SK-N-SH treated with all-trans-retinoic acid at 6 μM for 48 hours (cell line): ENCODE measurements at regions not wholly inside any gene's neighbourhood (a gene's known extent, or its start where the extent isn't known, plus 50 kb on each side); places are given as distances from the start of the nearest gene placed in this dataset.

Experiments
- ATAC-seq: fragments of 200-7000 bp; cut with Tn5 transposase; 3 replicates; pipeline ENCODE4 v1.9.1; 2020; ENCODE audit warnings: mild to moderate bottlenecking, moderate library complexity
- ARNTL ChIP-seq: fragments of 450-650 bp; formaldehyde crosslinking; IDR thresholded peaks from 2 replicates; pipeline ENCODE4 v1.5.0; 2020; ENCODE audit warnings: low read depth, mild to moderate bottlenecking, moderate library complexity, borderline replicate concordance
- BACH2 ChIP-seq: fragments of 250-450 bp; sonication (Bioruptor Pico); IDR thresholded peaks from 2 replicates; pipeline ENCODE4 v1.9.0; 2021; ENCODE audit warnings: mild to moderate bottlenecking, borderline replicate concordance
- CSDC2 ChIP-seq: fragments of 250-450 bp; sonication (Bioruptor Pico); IDR thresholded peaks from 2 replicates; pipeline ENCODE4 v1.5.0; 2020; ENCODE audit warnings: mild to moderate bottlenecking, moderate library complexity
- ESRRG ChIP-seq: fragments of 250-450 bp; sonication (Bioruptor Pico); IDR thresholded peaks from 2 replicates; pipeline ENCODE4 v1.6.1; 2021; ENCODE audit warnings: mild to moderate bottlenecking
- GLIS3 ChIP-seq: fragments of 250-450 bp; sonication (Bioruptor Pico); IDR thresholded peaks from 2 replicates; pipeline ENCODE4 v1.5.0; 2020; ENCODE audit warnings: mild to moderate bottlenecking, moderate library complexity
- ISL1 ChIP-seq: fragments of 250-450 bp; sonication (Bioruptor Pico); IDR thresholded peaks from 2 replicates; pipeline ENCODE4 v2.1.2; 2022; ENCODE audit warnings: mild to moderate bottlenecking, moderate library complexity
- OSR1 ChIP-seq: fragments of 250-450 bp; sonication (Bioruptor Pico); IDR thresholded peaks from 2 replicates; pipeline ENCODE4 v1.8.0; 2022; ENCODE audit warnings: moderate library complexity, mild to moderate bottlenecking, inconsistent platforms
- PPARA ChIP-seq: fragments of 250-450 bp; sonication (Bioruptor Pico); IDR thresholded peaks from 2 replicates; pipeline ENCODE4 v1.5.0; 2020; ENCODE audit warnings: mild to moderate bottlenecking, borderline replicate concordance
- RARB ChIP-seq: fragments of 250-450 bp; sonication (Bioruptor Pico); IDR thresholded peaks from 2 replicates; pipeline ENCODE4 v1.8.0; 2021; ENCODE audit warnings: mild to moderate bottlenecking, moderate library complexity
- SNAI2 ChIP-seq: fragments of 250-450 bp; sonication (Bioruptor Pico); IDR thresholded peaks from 2 replicates; pipeline ENCODE4 v1.5.0; 2020; ENCODE audit warnings: mild to moderate bottlenecking, moderate library complexity
- TCF4 ChIP-seq: fragments of 250-450 bp; sonication (Bioruptor Pico); IDR thresholded peaks from 2 replicates; pipeline ENCODE4 v1.8.0; 2021; ENCODE audit warnings: mild to moderate bottlenecking, moderate library complexity, borderline replicate concordance
- TOX ChIP-seq: fragments of 250-450 bp; sonication (Bioruptor Pico); IDR thresholded peaks from 2 replicates; pipeline ENCODE4 v1.8.0; 2021; ENCODE audit warnings: mild to moderate bottlenecking, moderate library complexity, borderline replicate concordance
- ZC3H10 ChIP-seq: fragments of 250-450 bp; sonication (Bioruptor Pico); IDR thresholded peaks from 2 replicates; pipeline ENCODE4 v1.5.1; 2021; ENCODE audit warnings: mild to moderate bottlenecking, moderate library complexity
- ZFP3 ChIP-seq: fragments of 250-450 bp; sonication (Bioruptor Pico); IDR thresholded peaks from 2 replicates; pipeline ENCODE4 v1.5.0; 2020; ENCODE audit warnings: mild to moderate bottlenecking, moderate library complexity
- ZFP30 ChIP-seq: fragments of 450-650 bp; formaldehyde crosslinking; IDR thresholded peaks from 2 replicates; pipeline ENCODE4 v1.5.0; 2022; ENCODE audit warnings: mild to moderate bottlenecking, moderate library complexity
- ZNF565 ChIP-seq: fragments of 450-650 bp; formaldehyde crosslinking; conservative IDR thresholded peaks from 2 replicates; pipeline ENCODE4 v1.5.0; 2020; ENCODE audit warnings: low read depth, mild to moderate bottlenecking, moderate library complexity
- ZNF70 ChIP-seq: fragments of 450-650 bp; formaldehyde crosslinking; IDR thresholded peaks from 2 replicates; pipeline ENCODE4 v1.5.0; 2020; ENCODE audit warnings: mild to moderate bottlenecking, moderate library complexity
- ZNF8 ChIP-seq: fragments of 450-650 bp; formaldehyde crosslinking; IDR thresholded peaks from 2 replicates; pipeline ENCODE4 v1.5.0; 2020; ENCODE audit warnings: mild to moderate bottlenecking, moderate library complexity
- TF ChIP-seq, protein P1 (sequence below): fragments of 250-450 bp; sonication (Bioruptor Pico); IDR thresholded peaks from 2 replicates; pipeline ENCODE4 v1.5.0; 2020; ENCODE audit warnings: mild to moderate bottlenecking, moderate library complexity
- TF ChIP-seq, protein P2 (sequence below): fragments of 250-450 bp; sonication (Bioruptor Pico); IDR thresholded peaks from 2 replicates; pipeline ENCODE4 v1.5.1; 2021; ENCODE audit warnings: mild to moderate bottlenecking, moderate library complexity
- TF ChIP-seq, protein P3 (sequence below): fragments of 250-450 bp; sonication (Bioruptor Pico); IDR thresholded peaks from 2 replicates; pipeline ENCODE4 v1.8.0; 2021; ENCODE audit warnings: low read depth, mild to moderate bottlenecking, moderate library complexity, borderline replicate concordance
- TF ChIP-seq, protein P4 (sequence below): fragments of 250-450 bp; sonication (Bioruptor Pico); IDR thresholded peaks from 2 replicates; pipeline ENCODE4 v1.8.0; 2020; ENCODE audit warnings: mild to moderate bottlenecking, moderate library complexity, borderline replicate concordance
- TF ChIP-seq, protein P5 (sequence below): fragments of 250-450 bp; sonication (Bioruptor Pico); IDR thresholded peaks from 2 replicates; pipeline ENCODE4 v1.5.1; 2020; ENCODE audit warnings: low read depth, mild to moderate bottlenecking, moderate library complexity

DNA sequence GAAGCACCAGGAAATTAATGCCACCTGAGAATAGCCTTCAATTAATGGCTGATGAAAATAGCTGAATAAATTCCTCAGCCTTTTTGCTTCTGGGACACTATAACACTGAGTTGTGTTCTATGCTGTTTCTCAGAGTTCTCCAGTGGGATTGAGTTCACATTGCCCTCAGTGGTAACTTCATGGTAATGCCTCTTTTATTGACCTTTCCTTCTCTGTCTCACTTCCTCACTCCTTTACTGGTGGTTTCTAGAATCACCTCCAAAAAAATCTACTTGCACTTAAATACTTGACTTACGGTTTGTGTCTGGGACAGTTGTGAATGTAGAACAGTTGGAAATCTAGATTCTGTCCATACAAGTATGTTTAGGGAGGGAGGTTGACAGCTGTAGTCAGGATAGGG lies 293.7 kb downstream of the PPP1R2C start:
- TF ChIP-seq OSR1 (no peak), SNAI2 (CRISPR knock-in tag) (no peak), ESRRG (CRISPR knock-in tag) (no peak), BACH2 (CRISPR knock-in tag) (no peak), ZC3H10 (CRISPR knock-in tag) (no peak), GLIS3 (CRISPR knock-in tag) (no peak), ZNF70 (CRISPR knock-in tag) (no peak), TCF4 (CRISPR knock-in tag) (no peak), ZFP30 (CRISPR knock-in tag) (no peak), CSDC2 (CRISPR knock-in tag) (no peak), ISL1 (no peak), TOX (CRISPR knock-in tag) (no peak)
- TF ChIP-seq, protein P1, sequence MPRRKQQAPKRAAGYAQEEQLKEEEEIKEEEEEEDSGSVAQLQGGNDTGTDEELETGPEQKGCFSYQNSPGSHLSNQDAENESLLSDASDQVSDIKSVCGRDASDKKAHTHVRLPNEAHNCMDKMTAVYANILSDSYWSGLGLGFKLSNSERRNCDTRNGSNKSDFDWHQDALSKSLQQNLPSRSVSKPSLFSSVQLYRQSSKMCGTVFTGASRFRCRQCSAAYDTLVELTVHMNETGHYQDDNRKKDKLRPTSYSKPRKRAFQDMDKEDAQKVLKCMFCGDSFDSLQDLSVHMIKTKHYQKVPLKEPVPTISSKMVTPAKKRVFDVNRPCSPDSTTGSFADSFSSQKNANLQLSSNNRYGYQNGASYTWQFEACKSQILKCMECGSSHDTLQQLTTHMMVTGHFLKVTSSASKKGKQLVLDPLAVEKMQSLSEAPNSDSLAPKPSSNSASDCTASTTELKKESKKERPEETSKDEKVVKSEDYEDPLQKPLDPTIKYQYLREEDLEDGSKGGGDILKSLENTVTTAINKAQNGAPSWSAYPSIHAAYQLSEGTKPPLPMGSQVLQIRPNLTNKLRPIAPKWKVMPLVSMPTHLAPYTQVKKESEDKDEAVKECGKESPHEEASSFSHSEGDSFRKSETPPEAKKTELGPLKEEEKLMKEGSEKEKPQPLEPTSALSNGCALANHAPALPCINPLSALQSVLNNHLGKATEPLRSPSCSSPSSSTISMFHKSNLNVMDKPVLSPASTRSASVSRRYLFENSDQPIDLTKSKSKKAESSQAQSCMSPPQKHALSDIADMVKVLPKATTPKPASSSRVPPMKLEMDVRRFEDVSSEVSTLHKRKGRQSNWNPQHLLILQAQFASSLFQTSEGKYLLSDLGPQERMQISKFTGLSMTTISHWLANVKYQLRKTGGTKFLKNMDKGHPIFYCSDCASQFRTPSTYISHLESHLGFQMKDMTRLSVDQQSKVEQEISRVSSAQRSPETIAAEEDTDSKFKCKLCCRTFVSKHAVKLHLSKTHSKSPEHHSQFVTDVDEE (CRISPR knock-in tag): no peak
- TF ChIP-seq, protein P2, sequence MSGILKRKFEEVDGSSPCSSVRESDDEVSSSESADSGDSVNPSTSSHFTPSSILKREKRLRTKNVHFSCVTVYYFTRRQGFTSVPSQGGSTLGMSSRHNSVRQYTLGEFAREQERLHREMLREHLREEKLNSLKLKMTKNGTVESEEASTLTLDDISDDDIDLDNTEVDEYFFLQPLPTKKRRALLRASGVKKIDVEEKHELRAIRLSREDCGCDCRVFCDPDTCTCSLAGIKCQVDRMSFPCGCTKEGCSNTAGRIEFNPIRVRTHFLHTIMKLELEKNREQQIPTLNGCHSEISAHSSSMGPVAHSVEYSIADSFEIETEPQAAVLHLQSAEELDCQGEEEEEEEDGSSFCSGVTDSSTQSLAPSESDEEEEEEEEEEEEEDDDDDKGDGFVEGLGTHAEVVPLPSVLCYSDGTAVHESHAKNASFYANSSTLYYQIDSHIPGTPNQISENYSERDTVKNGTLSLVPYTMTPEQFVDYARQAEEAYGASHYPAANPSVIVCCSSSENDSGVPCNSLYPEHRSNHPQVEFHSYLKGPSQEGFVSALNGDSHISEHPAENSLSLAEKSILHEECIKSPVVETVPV (CRISPR knock-in tag): no peak
- TF ChIP-seq, protein P3, sequence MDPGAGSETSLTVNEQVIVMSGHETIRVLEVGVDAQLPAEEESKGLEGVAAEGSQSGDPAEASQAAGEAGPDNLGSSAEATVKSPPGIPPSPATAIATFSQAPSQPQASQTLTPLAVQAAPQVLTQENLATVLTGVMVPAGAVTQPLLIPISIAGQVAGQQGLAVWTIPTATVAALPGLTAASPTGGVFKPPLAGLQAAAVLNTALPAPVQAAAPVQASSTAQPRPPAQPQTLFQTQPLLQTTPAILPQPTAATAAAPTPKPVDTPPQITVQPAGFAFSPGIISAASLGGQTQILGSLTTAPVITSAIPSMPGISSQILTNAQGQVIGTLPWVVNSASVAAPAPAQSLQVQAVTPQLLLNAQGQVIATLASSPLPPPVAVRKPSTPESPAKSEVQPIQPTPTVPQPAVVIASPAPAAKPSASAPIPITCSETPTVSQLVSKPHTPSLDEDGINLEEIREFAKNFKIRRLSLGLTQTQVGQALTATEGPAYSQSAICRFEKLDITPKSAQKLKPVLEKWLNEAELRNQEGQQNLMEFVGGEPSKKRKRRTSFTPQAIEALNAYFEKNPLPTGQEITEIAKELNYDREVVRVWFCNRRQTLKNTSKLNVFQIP: no peak

DNA sequence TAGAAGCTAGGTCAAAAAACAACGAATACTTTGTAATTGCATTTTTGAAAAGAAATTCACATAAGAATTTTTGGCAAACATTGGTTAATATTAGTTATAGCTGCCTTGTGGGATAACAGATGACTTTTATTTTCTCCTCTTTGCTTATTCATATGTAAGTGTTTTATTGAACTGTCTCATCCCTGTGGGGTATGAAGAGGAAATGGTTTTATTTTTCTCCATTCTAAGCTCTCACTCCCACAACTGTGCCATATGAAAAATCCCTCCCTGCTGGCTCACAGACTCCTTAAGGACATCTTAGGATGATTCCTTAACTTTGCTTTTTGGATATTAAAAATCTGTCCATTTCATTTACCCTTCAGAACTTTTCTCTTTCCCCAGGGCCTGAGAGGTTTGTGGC lies 300.6 kb downstream of the PPP1R2C start:
- TF ChIP-seq ZNF8 (CRISPR knock-in tag) (no peak), CSDC2 (CRISPR knock-in tag) (no peak), ARNTL (no peak)
- TF ChIP-seq, all 23 proteins: peak for 0
- no peak for ATAC-seq

More for the DNA sequence above, 293.7 kb downstream of the PPP1R2C start:
- no peak for ATAC-seq

DNA sequence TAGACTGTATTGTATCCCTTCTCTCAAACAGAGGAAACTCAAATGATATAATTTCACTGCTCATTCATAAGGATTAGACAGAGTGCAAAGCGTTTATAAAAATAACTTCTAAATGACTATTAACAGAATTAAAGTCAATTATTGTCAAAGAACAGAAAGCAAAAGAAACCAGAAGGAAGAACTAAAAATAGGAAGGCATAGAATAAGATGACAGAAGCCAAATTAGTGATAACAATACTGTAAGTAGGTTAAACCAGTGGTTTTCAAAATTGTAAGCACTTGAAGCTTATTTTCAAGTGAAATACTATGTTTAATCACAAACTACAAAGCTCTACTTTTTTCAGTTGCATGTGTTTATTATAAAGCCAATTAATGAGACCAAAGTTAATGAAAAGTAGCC lies 305.2 kb downstream of the PPP1R2C start:
- ATAC-seq: no peak

More for the DNA sequence above, 305.2 kb downstream of the PPP1R2C start:
- TF ChIP-seq CSDC2 (CRISPR knock-in tag) (no peak), GLIS3 (CRISPR knock-in tag) (no peak), SNAI2 (CRISPR knock-in tag) (no peak), ZNF565 (CRISPR knock-in tag) (no peak), TOX (CRISPR knock-in tag) (no peak), RARB (no peak), ZFP30 (CRISPR knock-in tag) (no peak), ZNF70 (CRISPR knock-in tag) (no peak), PPARA (CRISPR knock-in tag) (no peak), OSR1 (no peak), BACH2 (CRISPR knock-in tag) (no peak), ISL1 (no peak), ARNTL (no peak), ZFP3 (CRISPR knock-in tag) (no peak), TCF4 (CRISPR knock-in tag) (no peak), ZC3H10 (CRISPR knock-in tag) (no peak)
- TF ChIP-seq, protein P1 (CRISPR knock-in tag): no peak
- TF ChIP-seq, protein P2 (CRISPR knock-in tag): no peak
- TF ChIP-seq, protein P4, sequence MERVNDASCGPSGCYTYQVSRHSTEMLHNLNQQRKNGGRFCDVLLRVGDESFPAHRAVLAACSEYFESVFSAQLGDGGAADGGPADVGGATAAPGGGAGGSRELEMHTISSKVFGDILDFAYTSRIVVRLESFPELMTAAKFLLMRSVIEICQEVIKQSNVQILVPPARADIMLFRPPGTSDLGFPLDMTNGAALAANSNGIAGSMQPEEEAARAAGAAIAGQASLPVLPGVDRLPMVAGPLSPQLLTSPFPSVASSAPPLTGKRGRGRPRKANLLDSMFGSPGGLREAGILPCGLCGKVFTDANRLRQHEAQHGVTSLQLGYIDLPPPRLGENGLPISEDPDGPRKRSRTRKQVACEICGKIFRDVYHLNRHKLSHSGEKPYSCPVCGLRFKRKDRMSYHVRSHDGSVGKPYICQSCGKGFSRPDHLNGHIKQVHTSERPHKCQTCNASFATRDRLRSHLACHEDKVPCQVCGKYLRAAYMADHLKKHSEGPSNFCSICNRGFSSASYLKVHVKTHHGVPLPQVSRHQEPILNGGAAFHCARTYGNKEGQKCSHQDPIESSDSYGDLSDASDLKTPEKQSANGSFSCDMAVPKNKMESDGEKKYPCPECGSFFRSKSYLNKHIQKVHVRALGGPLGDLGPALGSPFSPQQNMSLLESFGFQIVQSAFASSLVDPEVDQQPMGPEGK (CRISPR knock-in tag): no peak
- TF ChIP-seq, protein P5, sequence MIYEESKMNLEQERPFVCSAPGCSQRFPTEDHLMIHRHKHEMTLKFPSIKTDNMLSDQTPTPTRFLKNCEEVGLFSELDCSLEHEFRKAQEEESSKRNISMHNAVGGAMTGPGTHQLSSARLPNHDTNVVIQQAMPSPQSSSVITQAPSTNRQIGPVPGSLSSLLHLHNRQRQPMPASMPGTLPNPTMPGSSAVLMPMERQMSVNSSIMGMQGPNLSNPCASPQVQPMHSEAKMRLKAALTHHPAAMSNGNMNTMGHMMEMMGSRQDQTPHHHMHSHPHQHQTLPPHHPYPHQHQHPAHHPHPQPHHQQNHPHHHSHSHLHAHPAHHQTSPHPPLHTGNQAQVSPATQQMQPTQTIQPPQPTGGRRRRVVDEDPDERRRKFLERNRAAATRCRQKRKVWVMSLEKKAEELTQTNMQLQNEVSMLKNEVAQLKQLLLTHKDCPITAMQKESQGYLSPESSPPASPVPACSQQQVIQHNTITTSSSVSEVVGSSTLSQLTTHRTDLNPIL (CRISPR knock-in tag): no peak
